Mammary epithelial cell (primary cell): ENCODE measurements at regions not wholly inside any gene's neighbourhood (a gene's known extent, or its start where the extent isn't known, plus 50 kb on each side); places are given as distances from the start of the nearest gene placed in this dataset.

Experiments used
- EZH2 ChIP-seq: IDR thresholded peaks from 2 replicates; pipeline ENCODE4 v1.6.1; 2012; ENCODE audit warnings: low read length, inconsistent platforms, borderline replicate concordance
- TF ChIP-seq, protein P1 (sequence below), 2 donors: IDR thresholded peaks in 1 of 2; conservative IDR thresholded peaks in 1 of 2; 2 replicates each; pipeline ENCODE4 v1.5.1; 2011 to 2012; ENCODE audit warnings: inconsistent platforms in 2 of 2, low read length in 2 of 2, mild to moderate bottlenecking in 2 of 2, control low read depth in 1 of 2, low read depth in 1 of 2; ENCODE audit not compliant: insufficient read depth in 1 of 2; ENCODE audit errors: extremely low read depth in 1 of 2

GRCh38 chr5:21087766-21088165 is 1099.8 kb upstream of the CDH18 start:
- TF ChIP-seq, protein P1, sequence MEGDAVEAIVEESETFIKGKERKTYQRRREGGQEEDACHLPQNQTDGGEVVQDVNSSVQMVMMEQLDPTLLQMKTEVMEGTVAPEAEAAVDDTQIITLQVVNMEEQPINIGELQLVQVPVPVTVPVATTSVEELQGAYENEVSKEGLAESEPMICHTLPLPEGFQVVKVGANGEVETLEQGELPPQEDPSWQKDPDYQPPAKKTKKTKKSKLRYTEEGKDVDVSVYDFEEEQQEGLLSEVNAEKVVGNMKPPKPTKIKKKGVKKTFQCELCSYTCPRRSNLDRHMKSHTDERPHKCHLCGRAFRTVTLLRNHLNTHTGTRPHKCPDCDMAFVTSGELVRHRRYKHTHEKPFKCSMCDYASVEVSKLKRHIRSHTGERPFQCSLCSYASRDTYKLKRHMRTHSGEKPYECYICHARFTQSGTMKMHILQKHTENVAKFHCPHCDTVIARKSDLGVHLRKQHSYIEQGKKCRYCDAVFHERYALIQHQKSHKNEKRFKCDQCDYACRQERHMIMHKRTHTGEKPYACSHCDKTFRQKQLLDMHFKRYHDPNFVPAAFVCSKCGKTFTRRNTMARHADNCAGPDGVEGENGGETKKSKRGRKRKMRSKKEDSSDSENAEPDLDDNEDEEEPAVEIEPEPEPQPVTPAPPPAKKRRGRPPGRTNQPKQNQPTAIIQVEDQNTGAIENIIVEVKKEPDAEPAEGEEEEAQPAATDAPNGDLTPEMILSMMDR (conservative IDR thresholded peaks at IDR 0.05 in 1 of 2, IDR thresholded peaks at IDR 0.05 in 1 of 2; ENCODE audit: extremely low read depth in 1 of 2, insufficient read depth in 1 of 2, low read depth in 1 of 2, low read length in 2 of 2) = no peak
- no peak for TF ChIP-seq EZH2
